WTC11 (cell line): ENCODE measurements at regions not wholly inside any gene's neighbourhood (a gene's known extent, or its start where the extent isn't known, plus 50 kb on each side); places are given as distances from the start of the nearest gene placed in this dataset.

Experiments used
- CREB1 ChIP-seq: sonication (generic); formaldehyde crosslinking; IDR thresholded peaks from 2 replicates; pipeline ENCODE4 v1.8.0; 2023; ENCODE audit warnings: mild to moderate bottlenecking, missing genetic modification reagents
- CREM ChIP-seq: sonication (generic); formaldehyde crosslinking; IDR thresholded peaks from 2 replicates; pipeline ENCODE4 v1.8.1; 2022; ENCODE audit warnings: mild to moderate bottlenecking, missing genetic modification reagents, moderate library complexity
- GABPB1 ChIP-seq: sonication (generic); formaldehyde crosslinking; IDR thresholded peaks from 2 replicates; pipeline ENCODE4 v1.8.1; 2023; ENCODE audit warnings: mild to moderate bottlenecking, missing genetic modification reagents
- IRF2 ChIP-seq: sonication (generic); formaldehyde crosslinking; IDR thresholded peaks from 2 replicates; pipeline ENCODE4 v1.8.0; 2022; ENCODE audit warnings: low read depth, missing genetic modification reagents, borderline replicate concordance
- KAT7 ChIP-seq: sonication (generic); formaldehyde crosslinking; IDR thresholded peaks from 2 replicates; pipeline ENCODE4 v1.8.1; 2023; ENCODE audit warnings: missing genetic modification reagents, mild to moderate bottlenecking, borderline replicate concordance
- MYBL2 ChIP-seq: sonication (generic); formaldehyde crosslinking; IDR thresholded peaks from 2 replicates; pipeline ENCODE4 v1.8.1; 2023; ENCODE audit warnings: mild to moderate bottlenecking, moderate library complexity, missing genetic modification reagents
- SP1 ChIP-seq: sonication (generic); formaldehyde crosslinking; conservative IDR thresholded peaks from 2 replicates; pipeline ENCODE4 v1.8.1; 2022; ENCODE audit warnings: missing genetic modification reagents
- TF ChIP-seq, protein P1 (sequence below): sonication (generic); formaldehyde crosslinking; IDR thresholded peaks from 2 replicates; pipeline ENCODE4 v1.8.1; 2022; ENCODE audit warnings: mild to moderate bottlenecking, moderate library complexity, missing genetic modification reagents
- TF ChIP-seq, protein P2 (sequence below): fragments of 200-600 bp; IDR thresholded peaks from 2 replicates; pipeline ENCODE4 v1.8.0; 2022; ENCODE audit warnings: antibody characterized with exemption
- TF ChIP-seq, protein P3 (sequence below): sonication (generic); formaldehyde crosslinking; IDR thresholded peaks from 2 replicates; pipeline ENCODE4 v1.8.1; 2022; ENCODE audit warnings: low read depth, mild to moderate bottlenecking, moderate library complexity, missing genetic modification reagents, borderline replicate concordance
- TF ChIP-seq, protein P4 (sequence below): sonication (generic); formaldehyde crosslinking; IDR thresholded peaks from 2 replicates; pipeline ENCODE4 v1.8.0; 2022; ENCODE audit warnings: mild to moderate bottlenecking, missing genetic modification reagents
- TF ChIP-seq, protein P5 (sequence below): sonication (generic); formaldehyde crosslinking; IDR thresholded peaks from 2 replicates; pipeline ENCODE4 v1.8.0; 2023; ENCODE audit warnings: missing genetic modification reagents

DNA sequence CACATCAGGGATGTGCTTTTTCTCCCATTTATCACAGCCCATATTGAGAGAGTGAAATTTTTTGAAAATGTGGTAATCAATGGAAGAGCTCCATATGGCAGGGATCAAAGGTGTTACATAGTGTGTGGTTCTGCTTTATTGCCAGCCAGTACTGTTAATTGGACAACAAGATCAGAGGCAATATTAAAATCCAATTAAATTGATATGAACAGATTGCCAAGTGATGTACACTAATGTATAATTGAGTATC is 338.9 kb downstream of the BCL11A start:
- TF ChIP-seq KAT7 (no peak), SP1 (CRISPR knock-in tag) (no peak), MYBL2 (no peak), GABPB1 (CRISPR knock-in tag) (no peak), CREB1 (CRISPR knock-in tag) (no peak), IRF2 (no peak), CREM (no peak)
- TF ChIP-seq, protein P1, sequence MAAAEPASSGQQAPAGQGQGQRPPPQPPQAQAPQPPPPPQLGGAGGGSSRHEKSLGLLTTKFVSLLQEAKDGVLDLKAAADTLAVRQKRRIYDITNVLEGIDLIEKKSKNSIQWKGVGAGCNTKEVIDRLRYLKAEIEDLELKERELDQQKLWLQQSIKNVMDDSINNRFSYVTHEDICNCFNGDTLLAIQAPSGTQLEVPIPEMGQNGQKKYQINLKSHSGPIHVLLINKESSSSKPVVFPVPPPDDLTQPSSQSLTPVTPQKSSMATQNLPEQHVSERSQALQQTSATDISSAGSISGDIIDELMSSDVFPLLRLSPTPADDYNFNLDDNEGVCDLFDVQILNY (CRISPR knock-in tag): no peak
- TF ChIP-seq, protein P2, sequence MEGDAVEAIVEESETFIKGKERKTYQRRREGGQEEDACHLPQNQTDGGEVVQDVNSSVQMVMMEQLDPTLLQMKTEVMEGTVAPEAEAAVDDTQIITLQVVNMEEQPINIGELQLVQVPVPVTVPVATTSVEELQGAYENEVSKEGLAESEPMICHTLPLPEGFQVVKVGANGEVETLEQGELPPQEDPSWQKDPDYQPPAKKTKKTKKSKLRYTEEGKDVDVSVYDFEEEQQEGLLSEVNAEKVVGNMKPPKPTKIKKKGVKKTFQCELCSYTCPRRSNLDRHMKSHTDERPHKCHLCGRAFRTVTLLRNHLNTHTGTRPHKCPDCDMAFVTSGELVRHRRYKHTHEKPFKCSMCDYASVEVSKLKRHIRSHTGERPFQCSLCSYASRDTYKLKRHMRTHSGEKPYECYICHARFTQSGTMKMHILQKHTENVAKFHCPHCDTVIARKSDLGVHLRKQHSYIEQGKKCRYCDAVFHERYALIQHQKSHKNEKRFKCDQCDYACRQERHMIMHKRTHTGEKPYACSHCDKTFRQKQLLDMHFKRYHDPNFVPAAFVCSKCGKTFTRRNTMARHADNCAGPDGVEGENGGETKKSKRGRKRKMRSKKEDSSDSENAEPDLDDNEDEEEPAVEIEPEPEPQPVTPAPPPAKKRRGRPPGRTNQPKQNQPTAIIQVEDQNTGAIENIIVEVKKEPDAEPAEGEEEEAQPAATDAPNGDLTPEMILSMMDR: no peak
- TF ChIP-seq, protein P3, sequence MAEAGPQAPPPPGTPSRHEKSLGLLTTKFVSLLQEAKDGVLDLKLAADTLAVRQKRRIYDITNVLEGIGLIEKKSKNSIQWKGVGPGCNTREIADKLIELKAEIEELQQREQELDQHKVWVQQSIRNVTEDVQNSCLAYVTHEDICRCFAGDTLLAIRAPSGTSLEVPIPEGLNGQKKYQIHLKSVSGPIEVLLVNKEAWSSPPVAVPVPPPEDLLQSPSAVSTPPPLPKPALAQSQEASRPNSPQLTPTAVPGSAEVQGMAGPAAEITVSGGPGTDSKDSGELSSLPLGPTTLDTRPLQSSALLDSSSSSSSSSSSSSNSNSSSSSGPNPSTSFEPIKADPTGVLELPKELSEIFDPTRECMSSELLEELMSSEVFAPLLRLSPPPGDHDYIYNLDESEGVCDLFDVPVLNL (CRISPR knock-in tag): no peak
- TF ChIP-seq, protein P4, sequence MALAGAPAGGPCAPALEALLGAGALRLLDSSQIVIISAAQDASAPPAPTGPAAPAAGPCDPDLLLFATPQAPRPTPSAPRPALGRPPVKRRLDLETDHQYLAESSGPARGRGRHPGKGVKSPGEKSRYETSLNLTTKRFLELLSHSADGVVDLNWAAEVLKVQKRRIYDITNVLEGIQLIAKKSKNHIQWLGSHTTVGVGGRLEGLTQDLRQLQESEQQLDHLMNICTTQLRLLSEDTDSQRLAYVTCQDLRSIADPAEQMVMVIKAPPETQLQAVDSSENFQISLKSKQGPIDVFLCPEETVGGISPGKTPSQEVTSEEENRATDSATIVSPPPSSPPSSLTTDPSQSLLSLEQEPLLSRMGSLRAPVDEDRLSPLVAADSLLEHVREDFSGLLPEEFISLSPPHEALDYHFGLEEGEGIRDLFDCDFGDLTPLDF (CRISPR knock-in tag): no peak
- TF ChIP-seq, protein P5, sequence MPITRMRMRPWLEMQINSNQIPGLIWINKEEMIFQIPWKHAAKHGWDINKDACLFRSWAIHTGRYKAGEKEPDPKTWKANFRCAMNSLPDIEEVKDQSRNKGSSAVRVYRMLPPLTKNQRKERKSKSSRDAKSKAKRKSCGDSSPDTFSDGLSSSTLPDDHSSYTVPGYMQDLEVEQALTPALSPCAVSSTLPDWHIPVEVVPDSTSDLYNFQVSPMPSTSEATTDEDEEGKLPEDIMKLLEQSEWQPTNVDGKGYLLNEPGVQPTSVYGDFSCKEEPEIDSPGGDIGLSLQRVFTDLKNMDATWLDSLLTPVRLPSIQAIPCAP (CRISPR knock-in tag): no peak
